Activated CD8-positive, alpha-beta T cell treated with anti-CD3 and anti-CD28 coated beads for 36 hours (primary cell): ENCODE measurements at regions not wholly inside any gene's neighbourhood (a gene's known extent, or its start where the extent isn't known, plus 50 kb on each side); places are given as distances from the start of the nearest gene placed in this dataset.

Source experiments
- ATAC-seq: fragments of 200-7000 bp; cut with Tn5 transposase; one replicate; pipeline ENCODE4 v1.10.0; 2021; ENCODE audit warnings: mild to moderate bottlenecking, moderate library complexity
- CTCF ChIA-PET: fragments of 350-600 bp; sonication (Branson Sonifier 250); formaldehyde crosslinking; loops from one replicate; lab custom pipeline; 2021; ENCODE audit warnings: antibody characterized with exemption; lab: Charles Lee
- POLR2A ChIA-PET: fragments of 350-600 bp; sonication (Branson Sonifier 250); formaldehyde crosslinking; loops from one replicate; lab custom pipeline; 2021; ENCODE audit warnings: antibody characterized with exemption; lab: Charles Lee
- DNase-seq: peaks from one replicate; pipeline ENCODE4 v3.0.0-alpha.2; 2020
- H3K27ac Mint-ChIP-seq: one replicate; pipeline ENCODE4 v1.8.0; 2021; ENCODE audit warnings: mild to moderate bottlenecking, mixed read lengths
- H3K27me3 Mint-ChIP-seq: one replicate; pipeline ENCODE4 v1.8.0; 2021; ENCODE audit warnings: mixed read lengths
- H3K36me3 Mint-ChIP-seq: one replicate; pipeline ENCODE4 v1.8.0; 2021; ENCODE audit warnings: low read depth, mixed read lengths
- H3K4me1 Mint-ChIP-seq: one replicate; pipeline ENCODE4 v1.8.0; 2021; ENCODE audit warnings: low read depth, mixed read lengths
- H3K4me3 Mint-ChIP-seq: one replicate; pipeline ENCODE4 v1.8.0; 2021; ENCODE audit warnings: mild to moderate bottlenecking, moderate library complexity, mixed read lengths
- H3K9me3 Mint-ChIP-seq: one replicate; pipeline ENCODE4 v1.8.0; 2021; ENCODE audit warnings: mixed read lengths
- CTCF ChIP-seq: fragments of 200-600 bp; IDR thresholded peaks from one replicate; pipeline ENCODE4 v1.8.0; 2022; ENCODE audit warnings: antibody characterized with exemption, mild to moderate bottlenecking
- intact Hi-C: fragments of 100-400 bp; cut with micrococcal nuclease; formaldehyde crosslinking; loops from one replicate; pipeline ENCODE4 v1.10.0; 2022

- POLR2A ChIA-PET: no interaction called here
- CTCF ChIA-PET: no interaction called here
- intact Hi-C loops: no loop called here
- Mint-ChIP-seq H3K4me1 (peaks cover 2% of the 10 kb centered on the region), H3K27me3 (peaks cover 21% of the 10 kb centered on the region), H3K36me3 (no peaks in the 10 kb centered on the region), H3K9me3 (no peaks in the 10 kb centered on the region), H3K27ac (no peak overlapping the region), H3K4me3 (no peak overlapping the region)
- no peak for DNase-seq
- no peak for ATAC-seq
- no peak for TF ChIP-seq CTCF
These were observed 81.7 kb upstream of the MSI2 start for GRCh38 chr17:57174591-57174990.

GRCh38 chr17:57178839-57179238 lies 77.5 kb upstream of the MSI2 start:
- intact Hi-C loops: no loop called here
- ChIA-PET POLR2A (no interaction called here), CTCF (no interaction called here)
- H3K9me3 Mint-ChIP-seq: no peaks in the 10 kb centered on the region
- H3K4me3 Mint-ChIP-seq: no peak overlapping the region
- no peak for ATAC-seq
- no peak for TF ChIP-seq CTCF
- peaks cover 12% of the 10 kb centered on the region for H3K27me3 Mint-ChIP-seq
- peak; percentile 12 for DNase-seq
- H3K4me1 Mint-ChIP-seq: no peaks in the 10 kb centered on the region
- no peaks in the 10 kb centered on the region for H3K36me3 Mint-ChIP-seq
- H3K27ac Mint-ChIP-seq: no peak overlapping the region

DNA sequence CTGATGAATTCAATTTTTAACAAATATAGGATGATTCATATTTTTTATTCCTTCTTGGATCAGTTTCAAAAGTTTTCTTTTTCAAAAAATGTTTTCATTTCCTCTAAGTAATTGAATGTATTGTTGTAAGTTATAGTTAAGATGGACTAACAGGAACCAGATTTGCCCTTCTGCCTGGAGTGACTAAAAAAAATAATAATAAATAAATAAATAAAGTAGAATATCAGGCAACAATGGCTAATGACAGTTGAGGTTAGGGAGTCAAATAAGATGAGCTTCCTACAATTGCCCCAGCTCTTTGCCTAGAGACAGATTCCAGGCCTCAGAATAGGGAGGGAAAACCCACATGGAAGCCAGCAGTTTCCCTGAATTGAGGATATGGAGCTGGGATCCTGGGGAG lies 73.7 kb upstream of the MSI2 start:
- POLR2A ChIA-PET: no interaction called here
- H3K9me3 Mint-ChIP-seq: no peaks in the 10 kb centered on the region
- DNase-seq (no peak), ATAC-seq (no peak)
- CTCF ChIA-PET: interaction anchor here (0.8 kb wide), 1 partner anchor 600 kb away, joined by 4 read pairs; no protein-coding TSS in a partner anchor
- no peaks in the 10 kb centered on the region for H3K27me3 Mint-ChIP-seq
- H3K4me1 Mint-ChIP-seq: no peaks in the 10 kb centered on the region
- intact Hi-C loops: no loop called here
- H3K27ac Mint-ChIP-seq: no peak overlapping the region
- no peak overlapping the region for H3K4me3 Mint-ChIP-seq
- no peaks in the 10 kb centered on the region for H3K36me3 Mint-ChIP-seq
- no peak for TF ChIP-seq CTCF

- no peak overlapping the region for H3K27ac Mint-ChIP-seq
- ChIA-PET POLR2A (no interaction called here), CTCF (no interaction called here)
These were observed 69.9 kb upstream of the MSI2 start for GRCh38 chr17:57186226-57187019.

More at GRCh38 chr17:57186226-57187019, 69.9 kb upstream of the MSI2 start:
- H3K36me3 Mint-ChIP-seq: no peaks in the 10 kb centered on the region
- no peak for TF ChIP-seq CTCF
- ATAC-seq (no peak), DNase-seq (no peak)
- no peaks in the 10 kb centered on the region for H3K27me3 Mint-ChIP-seq
- no peak overlapping the region for H3K4me3 Mint-ChIP-seq
- intact Hi-C loops: no loop called here
- H3K4me1 Mint-ChIP-seq: no peaks in the 10 kb centered on the region
- H3K9me3 Mint-ChIP-seq: no peaks in the 10 kb centered on the region
